HepG2 (cell line): ENCODE measurements at regions not wholly inside any gene's neighbourhood (a gene's known extent, or its start where the extent isn't known, plus 50 kb on each side); places are given as distances from the start of the nearest gene placed in this dataset.

Experiments
- ETV6 ChIP-seq: sonication (generic); formaldehyde crosslinking; conservative IDR thresholded peaks from 2 replicates; pipeline ENCODE4 v1.4.0; 2020; ENCODE audit warnings: missing genetic modification reagents
- ZBTB26 ChIP-seq: IDR thresholded peaks from 2 replicates; pipeline ENCODE4 v1.6.1; 2016; ENCODE audit warnings: missing compliant biosample characterization, missing genetic modification reagents, borderline replicate concordance

DNA sequence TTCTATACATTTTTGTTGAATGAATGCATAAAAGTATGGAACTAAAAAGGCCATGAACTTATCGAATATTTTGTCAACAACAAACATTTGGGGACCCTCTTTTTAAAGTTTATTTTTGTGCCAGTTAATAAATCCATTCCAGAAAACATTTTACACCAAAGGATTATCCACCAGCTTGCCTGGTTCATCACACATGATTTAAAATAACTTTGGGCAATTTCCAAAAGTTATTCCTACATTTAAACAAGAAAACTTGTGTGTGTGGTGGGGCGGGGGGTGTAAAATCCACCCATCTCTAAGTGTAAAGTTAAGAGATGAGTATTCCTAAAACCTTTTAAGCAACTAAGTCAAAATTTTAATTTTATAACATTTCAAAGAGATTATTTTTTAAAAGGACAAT lies 224.5 kb upstream of the SNX7 start:
- TF ChIP-seq ETV6 (CRISPR knock-in tag) (no peak), ZBTB26 (CRISPR knock-in tag) (no peak)
